Adrenal gland (tissue), 5 donors: ENCODE measurements at regions not wholly inside any gene's neighbourhood (a gene's known extent, or its start where the extent isn't known, plus 50 kb on each side); places are given as distances from the start of the nearest gene placed in this dataset.

Experiments used
- POLR2A ChIP-seq, 2 donors: fragments of 450-650 bp; IDR thresholded peaks; one replicate each; pipeline ENCODE4 v1.6.1; 2017; ENCODE audit warnings: antibody characterized with exemption in 2 of 2, mild to moderate bottlenecking in 2 of 2, moderate library complexity in 1 of 2
- TF ChIP-seq, protein P1 (sequence below), 6 experiments: fragments of 450-650 bp in 4 of 6; fragments of 200-600 bp in 2 of 6; sonication (generic) in 1 of 6; IDR thresholded peaks; 1 replicate in 5 of 6; 2 replicates in 1 of 6; pipeline versions ENCODE4 v1.5.1 to v1.8.0; 2016 to 2021; ENCODE audit warnings: antibody characterized with exemption in 6 of 6, mild to moderate bottlenecking in 2 of 6, moderate library complexity in 1 of 6
- donor health status: DM: no; HTN: no; CAD: no.

DNA sequence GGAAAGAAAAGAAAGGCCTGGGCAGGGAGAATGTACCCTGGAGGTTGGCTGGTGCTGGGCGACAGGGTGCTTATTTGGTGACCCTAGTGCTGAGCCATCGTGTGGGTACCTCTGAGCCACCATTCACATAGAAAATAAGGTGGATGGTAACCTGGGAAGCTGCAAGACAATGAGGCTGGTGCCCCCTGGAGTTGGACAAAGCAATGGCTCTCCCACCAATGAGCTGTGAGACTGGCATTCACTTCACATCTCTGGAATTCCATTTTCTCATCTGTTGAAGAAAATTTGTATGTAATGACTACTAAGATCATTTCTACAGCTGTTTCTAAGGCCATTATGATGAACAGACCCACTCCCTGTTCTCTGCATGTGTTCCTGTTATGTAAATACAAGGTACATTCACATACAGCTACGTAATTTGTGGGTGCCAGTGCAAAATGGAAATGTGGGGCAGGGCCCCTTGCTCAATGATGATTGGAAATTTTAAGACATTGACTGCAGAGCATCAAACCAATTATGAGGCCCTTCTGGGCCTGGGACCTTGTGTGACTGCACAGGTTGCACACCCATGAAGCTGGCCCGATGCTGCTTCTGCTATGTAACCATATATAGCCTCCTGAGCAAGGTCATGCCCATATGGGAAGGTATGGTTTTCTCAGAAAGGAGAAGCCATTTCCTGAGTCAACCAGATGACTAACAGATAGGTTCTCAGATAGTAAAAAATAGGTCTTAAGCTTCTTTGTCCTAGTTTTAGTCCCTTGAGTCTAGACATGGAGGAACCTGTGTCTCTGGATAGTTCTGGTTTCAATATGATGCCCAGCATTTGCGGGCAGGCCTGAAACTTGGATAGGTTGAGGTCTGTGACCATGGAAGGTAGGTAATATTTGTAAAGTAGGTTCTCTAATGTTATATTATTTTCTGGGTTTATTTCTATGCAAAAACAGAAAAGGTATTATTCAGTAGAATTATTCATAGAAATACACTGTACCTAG lies 63.4 kb upstream of the IGF1 start:
- TF ChIP-seq, protein P1, sequence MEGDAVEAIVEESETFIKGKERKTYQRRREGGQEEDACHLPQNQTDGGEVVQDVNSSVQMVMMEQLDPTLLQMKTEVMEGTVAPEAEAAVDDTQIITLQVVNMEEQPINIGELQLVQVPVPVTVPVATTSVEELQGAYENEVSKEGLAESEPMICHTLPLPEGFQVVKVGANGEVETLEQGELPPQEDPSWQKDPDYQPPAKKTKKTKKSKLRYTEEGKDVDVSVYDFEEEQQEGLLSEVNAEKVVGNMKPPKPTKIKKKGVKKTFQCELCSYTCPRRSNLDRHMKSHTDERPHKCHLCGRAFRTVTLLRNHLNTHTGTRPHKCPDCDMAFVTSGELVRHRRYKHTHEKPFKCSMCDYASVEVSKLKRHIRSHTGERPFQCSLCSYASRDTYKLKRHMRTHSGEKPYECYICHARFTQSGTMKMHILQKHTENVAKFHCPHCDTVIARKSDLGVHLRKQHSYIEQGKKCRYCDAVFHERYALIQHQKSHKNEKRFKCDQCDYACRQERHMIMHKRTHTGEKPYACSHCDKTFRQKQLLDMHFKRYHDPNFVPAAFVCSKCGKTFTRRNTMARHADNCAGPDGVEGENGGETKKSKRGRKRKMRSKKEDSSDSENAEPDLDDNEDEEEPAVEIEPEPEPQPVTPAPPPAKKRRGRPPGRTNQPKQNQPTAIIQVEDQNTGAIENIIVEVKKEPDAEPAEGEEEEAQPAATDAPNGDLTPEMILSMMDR (IDR thresholded peaks at IDR 0.05): no peak
- TF ChIP-seq POLR2A (IDR thresholded peaks at IDR 0.05): no peak
